ENCODE measurements at regions not wholly inside any gene's neighbourhood (a gene's known extent, or its start where the extent isn't known, plus 50 kb on each side); places are given as distances from the start of the nearest gene placed in this dataset.
"Not testable (repeated sequence)": the region's sequence is repeated elsewhere in the genome, so short reads cannot be mapped to it uniquely, and the experiment has no call there.

DNA sequence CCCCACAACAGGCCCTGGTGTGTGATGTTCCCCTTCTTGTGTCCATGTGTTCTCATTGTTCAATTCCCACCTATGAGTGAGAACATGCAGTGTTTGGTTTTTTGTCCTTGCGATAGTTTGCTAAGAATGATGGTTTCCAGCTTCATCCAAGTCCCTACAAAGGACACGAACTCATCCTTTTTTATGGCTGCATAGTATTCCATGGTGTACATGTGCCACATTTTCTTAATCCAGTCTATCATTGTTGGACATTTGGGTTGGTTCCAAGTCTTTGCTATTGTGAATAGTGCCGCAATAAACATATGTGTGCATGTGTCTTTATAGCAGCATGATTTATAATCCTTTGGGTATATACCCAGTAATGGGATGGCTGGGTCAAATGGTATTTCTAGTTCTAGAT, 53.0 kb upstream of the TNFAIP3 start:
- TF ChIP-seq, protein P1, sequence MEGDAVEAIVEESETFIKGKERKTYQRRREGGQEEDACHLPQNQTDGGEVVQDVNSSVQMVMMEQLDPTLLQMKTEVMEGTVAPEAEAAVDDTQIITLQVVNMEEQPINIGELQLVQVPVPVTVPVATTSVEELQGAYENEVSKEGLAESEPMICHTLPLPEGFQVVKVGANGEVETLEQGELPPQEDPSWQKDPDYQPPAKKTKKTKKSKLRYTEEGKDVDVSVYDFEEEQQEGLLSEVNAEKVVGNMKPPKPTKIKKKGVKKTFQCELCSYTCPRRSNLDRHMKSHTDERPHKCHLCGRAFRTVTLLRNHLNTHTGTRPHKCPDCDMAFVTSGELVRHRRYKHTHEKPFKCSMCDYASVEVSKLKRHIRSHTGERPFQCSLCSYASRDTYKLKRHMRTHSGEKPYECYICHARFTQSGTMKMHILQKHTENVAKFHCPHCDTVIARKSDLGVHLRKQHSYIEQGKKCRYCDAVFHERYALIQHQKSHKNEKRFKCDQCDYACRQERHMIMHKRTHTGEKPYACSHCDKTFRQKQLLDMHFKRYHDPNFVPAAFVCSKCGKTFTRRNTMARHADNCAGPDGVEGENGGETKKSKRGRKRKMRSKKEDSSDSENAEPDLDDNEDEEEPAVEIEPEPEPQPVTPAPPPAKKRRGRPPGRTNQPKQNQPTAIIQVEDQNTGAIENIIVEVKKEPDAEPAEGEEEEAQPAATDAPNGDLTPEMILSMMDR (IDR thresholded peaks at IDR 0.05), result not testable (repeated sequence)
- not testable (repeated sequence) for TF ChIP-seq EZH2phosphoT487, EZH2 (IDR thresholded peaks at IDR 0.05)

Measured in neural progenitor cell (in vitro differentiated cells).